ENCODE measurements at regions not wholly inside any gene's neighbourhood (a gene's known extent, or its start where the extent isn't known, plus 50 kb on each side); places are given as distances from the start of the nearest gene placed in this dataset.
"Not testable (repeated sequence)": the region's sequence is repeated elsewhere in the genome, so short reads cannot be mapped to it uniquely, and the experiment has no call there.

GRCh38 chr12:131536766-131537165 is 174.1 kb upstream of the SFSWAP start:
- no peak for ATAC-seq (ENCODE audit: insufficient number of reproducible peaks, low FRiP score, low read depth)
- no peaks in the 10 kb centered on the region for H3K27me3 ChIP-seq (replicated peaks; ENCODE audit: insufficient read depth)
- no peaks in the 10 kb centered on the region for H3K4me1 ChIP-seq (ENCODE audit: control insufficient read depth in 1 of 2, low read depth in 2 of 2)
- no peak overlapping the region for H3K27ac ChIP-seq
- H3K9me3 ChIP-seq: no peaks in the 10 kb centered on the region
- H3K4me3 ChIP-seq: no peak overlapping the region
- TF ChIP-seq CTCF (IDR thresholded peaks at IDR 0.05): no peak
- H3K36me3 ChIP-seq: no peaks in the 10 kb centered on the region
- no peak for DNase-seq (ENCODE audit: low spot score)

GRCh38 chr12:131537267-131537958 is 173.5 kb upstream of the SFSWAP start:
- ATAC-seq (ENCODE audit: insufficient number of reproducible peaks, low FRiP score, low read depth) (no peak), DNase-seq (ENCODE audit: low spot score) (no peak)
- no peak overlapping the region for H3K4me3 ChIP-seq
- H3K9me3 ChIP-seq: no peaks in the 10 kb centered on the region
- H3K4me1 ChIP-seq (ENCODE audit: control insufficient read depth in 1 of 2, low read depth in 2 of 2): no peaks in the 10 kb centered on the region
- no peak overlapping the region for H3K27ac ChIP-seq
- no peaks in the 10 kb centered on the region for H3K36me3 ChIP-seq
- no peak for TF ChIP-seq CTCF (IDR thresholded peaks at IDR 0.05)
- no peaks in the 10 kb centered on the region for H3K27me3 ChIP-seq (replicated peaks; ENCODE audit: insufficient read depth)

GRCh38 chr12:131539381-131539780 is 171.5 kb upstream of the SFSWAP start:
- Histone ChIP-seq H3K4me1 (ENCODE audit: control insufficient read depth in 1 of 2, low read depth in 2 of 2) (no peaks in the 10 kb centered on the region), H3K9me3 (no peaks in the 10 kb centered on the region), H3K27me3 (replicated peaks; ENCODE audit: insufficient read depth) (no peaks in the 10 kb centered on the region), H3K4me3 (no peak overlapping the region), H3K36me3 (no peaks in the 10 kb centered on the region), H3K27ac (no peak overlapping the region)
- ATAC-seq (ENCODE audit: insufficient number of reproducible peaks, low FRiP score, low read depth) (no peak), DNase-seq (ENCODE audit: low spot score) (no peak)
- no peak for TF ChIP-seq CTCF (IDR thresholded peaks at IDR 0.05)

GRCh38 chr12:131540138-131540623 is 170.7 kb upstream of the SFSWAP start:
- ATAC-seq (ENCODE audit: insufficient number of reproducible peaks, low FRiP score, low read depth) (no peak), DNase-seq (ENCODE audit: low spot score) (no peak)
- no peaks in the 10 kb centered on the region for H3K27me3 ChIP-seq (replicated peaks; ENCODE audit: insufficient read depth)
- no peak overlapping the region for H3K4me3 ChIP-seq
- TF ChIP-seq CTCF (IDR thresholded peaks at IDR 0.05): no peak
- H3K27ac ChIP-seq: no peak overlapping the region
- H3K36me3 ChIP-seq: no peaks in the 10 kb centered on the region
- H3K4me1 ChIP-seq (ENCODE audit: control insufficient read depth in 1 of 2, low read depth in 2 of 2): no peaks in the 10 kb centered on the region
- no peaks in the 10 kb centered on the region for H3K9me3 ChIP-seq

- not testable (repeated sequence) for H3K4me1 ChIP-seq (ENCODE audit: control insufficient read depth in 1 of 2, low read depth in 2 of 2); H3K27ac ChIP-seq; ATAC-seq (ENCODE audit: insufficient number of reproducible peaks, low FRiP score, low read depth); H3K27me3 ChIP-seq (replicated peaks; ENCODE audit: insufficient read depth); H3K36me3 ChIP-seq; DNase-seq (ENCODE audit: low spot score); H3K4me3 ChIP-seq; H3K9me3 ChIP-seq
Measured at GRCh38 chr12:131541512-131541911, 169.4 kb upstream of the SFSWAP start.

- ATAC-seq (ENCODE audit: insufficient number of reproducible peaks, low FRiP score, low read depth) (no peak), DNase-seq (ENCODE audit: low spot score) (no peak)
- no peak overlapping the region for H3K4me3 ChIP-seq
- H3K27ac ChIP-seq: no peak overlapping the region
- no peak for TF ChIP-seq CTCF (IDR thresholded peaks at IDR 0.05)
- no peaks in the 10 kb centered on the region for H3K4me1 ChIP-seq (ENCODE audit: control insufficient read depth in 1 of 2, low read depth in 2 of 2)
- H3K36me3 ChIP-seq: no peaks in the 10 kb centered on the region
- no peaks in the 10 kb centered on the region for H3K27me3 ChIP-seq (replicated peaks; ENCODE audit: insufficient read depth)
- no peaks in the 10 kb centered on the region for H3K9me3 ChIP-seq
Measured at GRCh38 chr12:131542351-131542750, 168.5 kb upstream of the SFSWAP start.

Data from thoracic aorta (tissue), 2 donors.